ENCODE measurements at regions not wholly inside any gene's neighbourhood (a gene's known extent, or its start where the extent isn't known, plus 50 kb on each side); places are given as distances from the start of the nearest gene placed in this dataset.

DNA sequence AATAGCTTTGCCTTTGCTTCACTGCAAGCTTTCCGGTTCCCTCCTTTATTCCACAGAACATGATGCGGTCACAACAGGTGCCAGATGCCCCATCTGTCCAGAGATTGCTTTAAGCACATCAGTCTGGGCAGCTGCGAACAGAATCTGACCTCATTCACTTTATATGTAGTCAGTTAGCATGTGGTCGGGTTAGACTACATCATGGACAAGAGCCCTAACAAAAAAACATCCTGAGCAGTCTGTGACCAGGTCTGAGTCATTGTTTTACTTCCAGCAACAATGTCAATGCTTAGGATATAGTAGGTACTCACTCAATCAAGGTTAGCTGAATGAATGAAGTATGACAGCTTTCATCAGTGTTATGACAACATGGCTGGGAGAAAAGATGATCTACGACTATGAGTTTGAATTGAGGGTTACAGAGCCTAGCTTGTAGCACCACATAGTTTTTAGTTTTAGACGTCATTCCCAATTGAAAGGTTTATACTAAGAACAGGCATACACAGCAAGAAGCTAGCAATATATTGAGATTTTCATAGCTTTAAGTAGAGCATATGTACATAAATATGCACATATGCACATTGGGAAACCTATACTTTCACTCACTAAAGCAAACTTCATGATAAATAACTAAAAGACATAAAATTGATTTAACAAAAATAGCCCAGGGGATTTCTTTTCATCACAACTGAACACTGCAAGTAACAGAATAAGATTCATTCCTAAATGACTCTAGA is 64.2 kb upstream of the TMCC3 start:
- peak; percentile 41 for DNase-seq (ENCODE audit: low spot score)

- DNase-seq (ENCODE audit: low spot score): no peak
Observed at GRCh38 chr12:94712815-94713515, 62.6 kb upstream of the TMCC3 start.

GRCh38 chr12:94710933-94711332 is 60.6 kb upstream of the TMCC3 start:
- peak; percentile 21 for DNase-seq (ENCODE audit: low spot score)

DNA sequence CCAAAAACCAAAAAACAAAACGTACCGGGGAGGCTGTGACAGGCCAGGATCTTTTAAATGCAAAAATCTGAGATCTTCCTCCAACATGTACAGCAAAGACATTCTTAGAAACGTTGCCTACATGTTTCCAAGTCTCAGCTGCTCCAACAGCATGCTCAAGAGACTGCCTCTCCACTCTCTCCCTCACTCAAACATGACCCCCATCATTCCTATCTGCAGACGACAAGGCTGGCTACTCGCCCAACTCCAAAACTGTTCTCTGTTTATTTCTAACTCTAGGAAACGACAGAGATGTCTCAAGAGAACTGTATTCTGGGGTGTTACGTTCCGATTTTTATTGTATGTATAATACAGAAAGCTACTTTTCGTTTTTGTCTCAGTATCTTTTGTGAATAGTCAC is 57.5 kb upstream of the TMCC3 start:
- no peak for DNase-seq (ENCODE audit: low spot score)

GRCh38 chr12:94707036-94707435 is 56.7 kb upstream of the TMCC3 start:
- DNase-seq (ENCODE audit: low spot score): no peak

DNA sequence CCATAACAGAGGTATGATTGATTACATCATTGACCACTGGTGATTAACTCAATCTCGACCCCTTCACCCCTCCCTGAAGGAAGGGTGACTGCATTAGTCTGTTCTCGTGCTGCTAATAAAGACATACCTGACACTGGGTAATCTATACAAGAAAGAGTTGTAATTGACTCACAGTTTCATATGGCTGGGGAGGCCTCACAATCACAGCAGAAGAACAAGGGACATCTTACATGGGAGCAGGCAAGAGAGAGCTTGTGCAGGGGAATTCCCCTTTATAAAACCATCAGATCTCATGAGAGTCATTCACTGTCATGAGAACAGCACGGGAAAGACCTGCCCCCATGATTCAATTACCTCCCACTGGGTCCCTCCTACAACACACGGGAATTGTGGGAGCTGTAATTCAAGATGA is 55.9 kb upstream of the TMCC3 start:
- no peak for DNase-seq (ENCODE audit: low spot score)

DNA sequence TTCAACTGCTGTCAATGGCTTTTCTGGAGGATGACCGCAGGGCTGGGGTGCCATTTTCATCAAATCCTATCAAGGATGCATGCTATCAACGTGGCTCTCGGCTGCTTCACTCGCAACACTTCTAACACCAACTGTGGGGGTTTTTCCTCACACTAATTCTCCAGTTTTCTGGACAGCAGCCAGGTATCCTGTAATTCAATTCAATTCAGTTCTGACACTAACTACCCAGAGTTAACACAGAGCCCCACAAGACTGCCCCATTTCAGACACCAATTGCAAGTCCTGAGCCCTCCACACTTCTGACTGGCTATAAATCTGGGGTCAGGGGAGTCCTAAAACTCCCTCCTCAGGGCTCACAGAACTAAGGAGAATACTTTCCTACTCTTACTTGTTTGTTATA is 55.3 kb upstream of the TMCC3 start:
- DNase-seq (ENCODE audit: low spot score): no peak

DNA sequence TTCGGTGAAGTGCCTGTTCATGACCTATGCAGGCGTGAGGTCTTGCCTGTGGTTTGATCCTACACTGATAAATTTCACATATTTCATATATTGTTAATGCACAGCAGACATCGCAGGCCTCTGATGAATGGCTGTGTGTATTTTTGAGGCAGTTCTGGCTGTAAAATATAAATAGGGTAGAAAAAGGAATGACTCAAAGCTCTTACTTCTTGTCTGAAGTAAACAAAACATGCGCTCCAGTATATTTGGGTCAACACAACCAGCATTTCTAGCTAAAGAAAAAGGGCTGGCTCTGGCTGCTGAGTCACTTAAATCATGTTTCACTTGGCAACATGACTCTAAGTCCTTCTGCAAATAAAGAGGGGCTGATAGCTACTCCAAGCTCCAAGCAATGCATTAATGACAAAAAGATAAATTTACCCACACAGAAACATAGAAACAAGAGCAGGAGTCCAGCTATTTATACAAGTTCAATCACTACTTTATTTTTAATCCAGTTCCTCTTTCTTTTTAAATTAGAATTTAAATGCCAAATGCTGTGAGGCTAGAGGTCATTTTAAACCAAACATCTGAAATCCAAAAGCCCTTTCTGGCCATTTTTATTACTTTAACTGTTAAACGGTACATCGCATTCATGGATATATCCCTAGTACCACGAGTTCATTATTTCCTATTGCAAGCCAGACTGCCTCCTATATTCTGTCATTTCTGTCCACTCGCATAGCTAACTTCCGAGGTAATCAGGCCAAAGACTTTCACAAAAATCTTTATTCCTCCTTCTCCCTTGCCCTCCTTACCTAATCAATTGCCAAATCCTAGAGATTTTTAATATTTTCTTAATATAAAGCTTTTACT is 54.3 kb upstream of the TMCC3 start:
- peak; percentile 46 for DNase-seq (ENCODE audit: low spot score)

DNA sequence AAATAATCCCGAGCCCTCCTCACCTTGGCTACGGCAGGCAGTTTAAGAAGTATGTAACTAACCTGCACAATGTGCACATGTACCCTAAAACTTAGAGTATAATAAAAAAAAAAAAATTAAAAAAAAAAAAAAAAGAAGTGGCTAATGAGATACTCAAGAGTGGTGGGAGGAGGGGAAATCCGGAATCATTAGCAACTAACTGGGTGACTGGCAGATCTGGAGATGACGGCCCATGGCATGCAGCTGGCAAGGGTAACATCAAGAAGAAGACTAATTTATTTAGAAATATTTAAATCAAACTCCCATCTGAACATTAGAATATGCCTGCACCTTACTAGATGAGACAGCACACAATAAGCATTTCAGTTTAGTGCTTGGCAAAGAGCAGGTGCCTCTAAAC is 52.3 kb upstream of the TMCC3 start:
- DNase-seq (ENCODE audit: low spot score): no peak

DNA sequence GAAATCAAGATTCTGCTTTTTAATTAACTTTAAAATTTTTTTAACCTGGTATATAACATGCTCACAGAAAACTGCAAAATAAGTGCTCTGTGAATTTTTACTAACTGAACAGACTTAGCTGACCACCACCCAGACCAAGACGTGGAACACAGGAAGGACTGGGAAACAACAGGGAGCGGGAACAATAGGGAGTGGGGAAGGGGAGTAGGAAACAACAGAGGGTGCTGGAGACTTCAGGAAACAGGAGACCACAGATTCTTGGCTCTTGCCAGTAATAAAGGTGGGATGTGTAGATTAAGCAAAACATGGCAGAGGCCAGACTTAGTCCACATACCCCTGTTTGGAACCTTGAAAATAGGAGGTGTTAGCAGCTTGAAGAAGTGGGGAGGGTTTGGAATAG is 51.4 kb upstream of the TMCC3 start:
- DNase-seq (ENCODE audit: low spot score): no peak

DNA sequence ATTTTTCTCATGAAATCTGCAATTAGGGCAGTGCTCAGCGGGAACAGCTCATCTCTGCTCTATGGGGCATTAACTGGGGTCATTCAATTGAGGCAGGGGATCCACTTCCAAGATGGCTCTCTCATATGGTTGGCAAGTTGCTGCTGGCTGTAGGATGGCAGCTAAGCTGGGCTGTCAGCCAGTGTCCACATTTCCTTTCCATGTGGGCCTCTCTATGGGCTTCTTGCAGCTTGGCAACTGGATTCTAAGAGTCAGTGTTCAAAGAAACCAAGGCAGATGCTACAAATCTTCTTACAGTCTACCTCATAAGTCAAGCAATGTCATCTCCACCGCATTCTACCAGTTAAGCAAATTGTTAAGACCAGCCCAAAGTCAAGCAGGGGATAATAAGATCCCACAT is 50.3 kb upstream of the TMCC3 start:
- DNase-seq (ENCODE audit: low spot score): no peak

Data from A172 (cell line).